ENCODE measurements at regions not wholly inside any gene's neighbourhood (a gene's known extent, or its start where the extent isn't known, plus 50 kb on each side); places are given as distances from the start of the nearest gene placed in this dataset.

- TF ChIP-seq CTCF (IDR thresholded peaks at IDR 0.05; ENCODE audit: control extremely low read depth in 1 of 3, insufficient read depth in 1 of 3, low read depth in 1 of 3, low read length in 3 of 3), result no peak
- no peak for TF ChIP-seq ASH2L (IDR thresholded peaks at IDR 0.05; ENCODE audit: low read length)
- TF ChIP-seq EZH2 (IDR thresholded peaks at IDR 0.05; ENCODE audit: low read depth, low read length, severe bottlenecking), result no peak
- no peak for TF ChIP-seq CREB1 (IDR thresholded peaks at IDR 0.05)
- TF ChIP-seq POU5F1 (IDR thresholded peaks at IDR 0.05; ENCODE audit: low read depth, low read length), result no peak
- TF ChIP-seq RFX5 (IDR thresholded peaks at IDR 0.05; ENCODE audit: borderline replicate concordance, low read depth, low read length), result no peak
- no peak for TF ChIP-seq KDM5A (IDR thresholded peaks at IDR 0.05; ENCODE audit: low read length)
- no peak for TF ChIP-seq CHD2 (IDR thresholded peaks at IDR 0.05; ENCODE audit: low read length)
These were observed 57.9 kb upstream of the MANEA start (continued) for GRCh38 chr6:95519228-95520037.
